ENCODE measurements at regions not wholly inside any gene's neighbourhood (a gene's known extent, or its start where the extent isn't known, plus 50 kb on each side); places are given as distances from the start of the nearest gene placed in this dataset.
A peak's percentile ranks its signal among the peaks of the same experiment; 100 is the strongest.

DNA sequence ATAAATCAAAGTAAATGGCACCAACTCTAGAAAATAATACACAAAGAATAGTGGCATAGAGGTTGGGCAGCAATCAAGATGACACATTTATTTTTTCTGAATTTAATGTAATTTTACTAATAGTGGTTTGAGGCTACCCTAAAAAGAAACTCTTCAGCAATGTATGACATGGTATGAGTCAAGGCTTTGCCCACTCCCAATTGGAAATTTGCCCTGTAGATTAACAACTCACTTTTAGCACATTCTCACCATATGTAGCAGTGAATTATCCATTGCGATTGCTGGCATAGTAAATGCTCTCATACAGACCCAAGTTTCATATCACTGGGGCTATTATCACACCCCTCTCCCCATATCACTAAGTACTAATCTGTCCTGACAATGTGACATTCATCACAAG is 832.1 kb upstream of the ZNF608 start:
- H3K4me3 ChIP-seq (ENCODE audit: low read length in 2 of 2), result no peak overlapping the region
- no peak for ATAC-seq (ENCODE audit: low FRiP score)
- no peaks in the 10 kb centered on the region for H3K27me3 ChIP-seq (ENCODE audit: control insufficient read depth in 1 of 2, insufficient read depth in 2 of 2, low read length in 1 of 2)
- H3K4me1 ChIP-seq (ENCODE audit: control insufficient read depth in 1 of 2, insufficient read depth in 2 of 2, low read length in 2 of 2), result peaks cover 0 to 7% of the 10 kb centered on the region in 2 donors
- intact Hi-C loops (cut with DNase I), result no loop called here
- 57 to 97% methylated on average over 1 of the region's 1 CpG for WGBS, 2 donors
- H3K27ac ChIP-seq (ENCODE audit: low read depth in 1 of 2, low read length in 2 of 2), result no peak overlapping the region
- no peak for DNase-seq
- H3K9me3 ChIP-seq (ENCODE audit: control insufficient read depth, low read length), result no peaks in the 10 kb centered on the region
- no peaks in the 10 kb centered on the region for H3K36me3 ChIP-seq (ENCODE audit: control insufficient read depth in 1 of 2, insufficient read depth in 2 of 2, low read length in 1 of 2)

DNA sequence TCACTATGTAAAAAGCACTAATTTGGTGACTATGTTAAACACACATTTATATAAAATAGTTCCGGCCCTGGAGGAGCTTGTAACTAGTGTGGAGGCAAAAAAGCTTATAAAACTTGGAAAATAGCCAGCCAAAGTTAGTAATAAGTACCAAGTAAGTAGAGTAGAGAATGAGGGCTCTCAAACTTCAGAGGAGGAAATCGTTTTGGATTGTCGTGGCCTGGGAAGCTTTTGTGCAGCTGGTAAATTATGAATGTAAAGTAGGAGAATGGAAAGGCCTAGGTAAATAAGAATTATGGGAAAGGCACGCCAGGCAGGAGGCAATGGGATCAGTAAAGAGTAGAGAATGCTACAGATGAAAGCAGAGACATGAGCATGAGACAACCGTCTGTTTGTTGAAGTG is 832.7 kb upstream of the ZNF608 start:
- H3K9me3 ChIP-seq (ENCODE audit: control insufficient read depth, low read length), result no peaks in the 10 kb centered on the region
- intact Hi-C loops (cut with DNase I), result no loop called here
- WGBS, 2 donors, result 88 to 89% methylated on average over 5 of the region's 5 CpGs
- H3K36me3 ChIP-seq (ENCODE audit: control insufficient read depth in 1 of 2, insufficient read depth in 2 of 2, low read length in 1 of 2), result no peaks in the 10 kb centered on the region
- H3K27ac ChIP-seq (ENCODE audit: low read depth in 1 of 2, low read length in 2 of 2), result no peak overlapping the region
- no peaks in the 10 kb centered on the region for H3K27me3 ChIP-seq (ENCODE audit: control insufficient read depth in 1 of 2, insufficient read depth in 2 of 2, low read length in 1 of 2)
- ATAC-seq (ENCODE audit: low FRiP score) (no peak), DNase-seq (no peak)
- H3K4me1 ChIP-seq (ENCODE audit: control insufficient read depth in 1 of 2, insufficient read depth in 2 of 2, low read length in 2 of 2), result peaks cover 0 to 8% of the 10 kb centered on the region in 2 donors
- H3K4me3 ChIP-seq (ENCODE audit: low read length in 2 of 2), result no peak overlapping the region

DNA sequence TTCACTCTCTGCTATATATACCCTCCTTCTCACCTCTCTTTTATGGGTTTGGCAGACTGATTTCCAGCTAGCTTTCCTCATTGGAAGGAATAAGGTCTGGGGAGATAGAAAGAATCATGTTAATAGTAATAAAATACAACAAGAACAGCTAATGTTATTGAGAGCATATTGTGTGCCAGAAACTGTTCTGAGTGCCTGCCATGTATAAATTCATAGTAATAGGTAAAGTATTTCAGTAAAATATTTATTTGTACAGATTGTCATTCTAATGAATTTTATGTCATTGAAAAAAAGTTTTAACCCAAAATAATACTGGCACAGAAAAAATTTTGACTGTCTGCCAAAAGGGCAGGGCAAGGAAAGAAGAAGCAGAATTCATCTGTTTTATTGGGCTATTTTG is 834.9 kb upstream of the ZNF608 start:
- Histone ChIP-seq H3K27ac (ENCODE audit: low read depth in 1 of 2, low read length in 2 of 2) (peak overlapping the region in 1 of 2 donors; percentile 43), H3K27me3 (ENCODE audit: control insufficient read depth in 1 of 2, insufficient read depth in 2 of 2, low read length in 1 of 2) (no peaks in the 10 kb centered on the region), H3K36me3 (ENCODE audit: control insufficient read depth in 1 of 2, insufficient read depth in 2 of 2, low read length in 1 of 2) (no peaks in the 10 kb centered on the region), H3K9me3 (ENCODE audit: control insufficient read depth, low read length) (no peaks in the 10 kb centered on the region), H3K4me3 (ENCODE audit: low read length in 2 of 2) (no peak overlapping the region), H3K4me1 (ENCODE audit: control insufficient read depth in 1 of 2, insufficient read depth in 2 of 2, low read length in 2 of 2) (peaks cover 0 to 8% of the 10 kb centered on the region in 2 donors)
- intact Hi-C loops (cut with DNase I), result no loop called here
- DNase-seq (no peak), ATAC-seq (ENCODE audit: low FRiP score) (no peak)

DNA sequence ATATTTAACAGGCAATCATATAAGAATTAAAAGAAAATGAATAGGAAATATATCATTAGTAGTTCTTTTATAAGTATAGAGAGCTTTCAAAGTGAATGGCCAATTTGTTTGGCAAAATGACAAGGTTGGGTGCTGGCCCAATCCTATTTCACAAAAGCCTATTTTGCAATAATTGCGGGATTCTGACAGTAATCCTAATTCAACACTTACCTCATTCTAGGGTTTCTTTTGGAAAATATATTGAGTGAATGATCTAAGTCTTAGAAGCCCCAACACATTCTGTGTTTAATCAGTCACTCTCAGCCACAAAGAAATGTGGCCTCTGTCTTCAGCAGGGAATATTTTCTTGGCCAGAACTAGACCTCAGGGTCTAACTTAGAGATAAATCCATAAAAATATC is 835.9 kb upstream of the ZNF608 start:
- ATAC-seq (ENCODE audit: low FRiP score), result peak; percentile 35
- WGBS, 2 donors, result 3 to 10% methylated on average over 1 of the region's 1 CpG

DNA sequence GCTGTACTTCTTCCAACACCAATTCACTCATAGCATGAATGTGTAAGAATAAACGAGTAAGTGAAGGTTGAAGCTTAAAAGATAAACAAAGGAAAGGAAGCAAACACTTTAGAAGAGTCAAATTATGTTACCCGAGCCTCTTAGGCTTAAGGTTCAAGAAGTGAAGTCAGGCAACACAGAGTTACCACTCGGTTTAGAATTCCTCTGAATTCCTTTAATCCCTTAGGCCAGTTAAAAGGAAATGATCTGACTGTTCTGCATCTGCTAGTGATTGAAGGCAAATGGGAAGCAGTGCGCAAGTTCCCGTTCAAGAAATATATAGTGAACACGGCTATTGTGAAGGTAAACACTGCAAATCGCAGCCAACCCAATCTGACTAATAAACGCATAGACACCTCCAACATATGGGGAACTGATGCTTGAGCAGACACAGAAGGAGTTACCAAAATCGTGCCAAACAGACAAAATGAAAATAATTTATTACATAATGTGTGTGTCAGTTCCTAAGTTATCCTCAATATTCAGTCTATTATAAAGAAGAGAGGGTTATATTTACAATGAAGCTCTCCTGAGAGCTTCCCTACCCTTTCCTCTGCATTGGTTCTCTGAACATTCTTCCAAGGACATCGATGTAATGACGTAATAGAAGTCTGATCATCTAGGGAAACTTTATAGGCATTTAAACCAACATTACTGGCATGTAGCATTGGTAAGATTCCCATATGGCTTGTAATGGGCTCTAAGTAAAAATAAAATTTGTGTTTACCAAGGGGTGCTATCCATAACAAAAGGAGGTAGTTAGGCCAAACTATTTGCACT is 837.1 kb upstream of the ZNF608 start:
- Histone ChIP-seq H3K27me3 (ENCODE audit: control insufficient read depth in 1 of 2, insufficient read depth in 2 of 2, low read length in 1 of 2) (no peaks in the 10 kb centered on the region), H3K4me3 (ENCODE audit: low read length in 2 of 2) (no peak overlapping the region), H3K27ac (ENCODE audit: low read depth in 1 of 2, low read length in 2 of 2) (no peak overlapping the region), H3K9me3 (ENCODE audit: control insufficient read depth, low read length) (no peaks in the 10 kb centered on the region), H3K36me3 (ENCODE audit: control insufficient read depth in 1 of 2, insufficient read depth in 2 of 2, low read length in 1 of 2) (no peaks in the 10 kb centered on the region), H3K4me1 (ENCODE audit: control insufficient read depth in 1 of 2, insufficient read depth in 2 of 2, low read length in 2 of 2) (peaks cover 0 to 8% of the 10 kb centered on the region in 2 donors)
- DNase-seq (no peak), ATAC-seq (ENCODE audit: low FRiP score) (no peak)
- WGBS, 2 donors, result 26 to 29% methylated on average over 11 of the region's 11 CpGs
- intact Hi-C loops (cut with DNase I), result no loop called here

More for the DNA sequence above, 835.9 kb upstream of the ZNF608 start:
- peaks cover 0 to 8% of the 10 kb centered on the region in 2 donors for H3K4me1 ChIP-seq (ENCODE audit: control insufficient read depth in 1 of 2, insufficient read depth in 2 of 2, low read length in 2 of 2)
- H3K36me3 ChIP-seq (ENCODE audit: control insufficient read depth in 1 of 2, insufficient read depth in 2 of 2, low read length in 1 of 2), result no peaks in the 10 kb centered on the region
- no peaks in the 10 kb centered on the region for H3K9me3 ChIP-seq (ENCODE audit: control insufficient read depth, low read length)
- no peak overlapping the region for H3K4me3 ChIP-seq (ENCODE audit: low read length in 2 of 2)
- intact Hi-C loops (cut with DNase I), result no loop called here
- no peaks in the 10 kb centered on the region for H3K27me3 ChIP-seq (ENCODE audit: control insufficient read depth in 1 of 2, insufficient read depth in 2 of 2, low read length in 1 of 2)
- H3K27ac ChIP-seq (ENCODE audit: low read depth in 1 of 2, low read length in 2 of 2), result no peak overlapping the region
- no peak for DNase-seq

DNA sequence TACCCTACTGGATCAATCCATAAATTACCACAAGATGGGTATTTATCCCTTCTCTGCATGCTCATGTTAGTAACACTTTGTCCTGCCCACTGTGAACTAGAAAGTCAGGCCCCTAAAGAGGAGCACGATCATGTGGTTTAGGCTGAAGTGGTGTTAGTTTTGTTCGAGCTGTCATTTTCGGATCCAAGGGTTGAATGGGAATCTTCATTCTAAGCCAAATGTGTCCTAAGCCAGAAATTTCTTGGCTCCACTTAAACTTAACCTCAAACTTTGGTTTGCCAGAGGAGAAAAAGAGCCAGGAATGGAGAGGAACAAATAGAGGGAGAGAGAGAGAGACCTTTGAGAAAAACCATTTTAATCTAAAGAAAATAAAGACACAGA is 837.7 kb upstream of the ZNF608 start:
- Histone ChIP-seq H3K4me3 (ENCODE audit: low read length in 2 of 2) (no peak overlapping the region), H3K36me3 (ENCODE audit: control insufficient read depth in 1 of 2, insufficient read depth in 2 of 2, low read length in 1 of 2) (no peaks in the 10 kb centered on the region), H3K9me3 (ENCODE audit: control insufficient read depth, low read length) (no peaks in the 10 kb centered on the region), H3K27me3 (ENCODE audit: control insufficient read depth in 1 of 2, insufficient read depth in 2 of 2, low read length in 1 of 2) (no peaks in the 10 kb centered on the region), H3K27ac (ENCODE audit: low read depth in 1 of 2, low read length in 2 of 2) (no peak overlapping the region), H3K4me1 (ENCODE audit: control insufficient read depth in 1 of 2, insufficient read depth in 2 of 2, low read length in 2 of 2) (peaks cover 0 to 8% of the 10 kb centered on the region in 2 donors)
- ATAC-seq (ENCODE audit: low FRiP score), result peak; percentile 59
- 1 to 2% methylated on average over 3 of the region's 3 CpGs for WGBS, 2 donors
- no peak for DNase-seq
- intact Hi-C loops (cut with DNase I), result no loop called here

DNA sequence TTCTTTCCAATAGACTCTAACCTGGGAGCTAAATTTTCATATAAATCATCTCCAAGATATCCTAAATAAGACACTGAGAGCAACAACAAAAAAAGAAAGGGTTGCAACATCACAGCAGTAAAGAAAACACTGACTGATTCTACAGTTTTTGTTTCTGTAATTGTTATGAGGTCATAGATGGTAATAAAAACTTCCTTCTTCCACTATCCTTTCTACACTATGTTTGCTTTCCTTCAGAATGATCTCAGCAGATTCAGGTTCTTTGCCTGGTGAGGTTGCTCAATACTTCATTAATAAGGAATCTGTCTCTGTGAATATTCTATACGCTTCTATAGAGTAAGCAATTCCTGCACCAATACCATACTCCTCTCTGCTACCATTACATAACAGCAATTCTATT is 835.6 kb upstream of the GRAMD2B start:
- WGBS, 2 donors, result 96 to 97% methylated on average over 1 of the region's 1 CpG
- H3K9me3 ChIP-seq (ENCODE audit: control insufficient read depth, low read length), result no peaks in the 10 kb centered on the region
- no peak overlapping the region for H3K27ac ChIP-seq (ENCODE audit: low read depth in 1 of 2, low read length in 2 of 2)
- no peaks in the 10 kb centered on the region for H3K27me3 ChIP-seq (ENCODE audit: control insufficient read depth in 1 of 2, insufficient read depth in 2 of 2, low read length in 1 of 2)
- intact Hi-C loops (cut with DNase I), result no loop called here
- no peak overlapping the region for H3K4me3 ChIP-seq (ENCODE audit: low read length in 2 of 2)
- no peak for ATAC-seq (ENCODE audit: low FRiP score)
- H3K36me3 ChIP-seq (ENCODE audit: control insufficient read depth in 1 of 2, insufficient read depth in 2 of 2, low read length in 1 of 2), result no peaks in the 10 kb centered on the region
- peaks cover 0 to 8% of the 10 kb centered on the region in 2 donors for H3K4me1 ChIP-seq (ENCODE audit: control insufficient read depth in 1 of 2, insufficient read depth in 2 of 2, low read length in 2 of 2)
- DNase-seq, result no peak

DNA sequence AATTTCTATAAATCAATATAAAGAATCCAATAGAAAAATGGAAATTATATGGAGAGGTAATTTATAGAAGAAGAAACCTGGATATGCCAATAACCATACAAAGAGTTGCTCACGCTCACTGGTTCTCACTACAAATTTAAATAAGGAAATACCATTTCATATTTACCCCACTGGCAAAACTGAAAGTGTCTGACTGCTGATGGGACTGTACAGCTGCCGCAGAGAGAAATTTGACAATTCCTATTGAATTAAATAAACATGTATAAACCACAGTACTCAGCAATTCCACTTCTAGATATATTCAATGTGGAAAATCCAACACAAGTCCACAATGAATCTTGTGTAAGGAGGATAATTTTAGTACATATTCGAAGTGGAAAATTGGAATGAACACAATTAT is 830.4 kb upstream of the GRAMD2B start:
- ATAC-seq (ENCODE audit: low FRiP score), result no peak
- no peak overlapping the region for H3K27ac ChIP-seq (ENCODE audit: low read depth in 1 of 2, low read length in 2 of 2)
- WGBS, 2 donors, result 90 to 94% methylated on average over 3 of the region's 3 CpGs
- intact Hi-C loops (cut with DNase I), result no loop called here
- peaks cover 0 to 2% of the 10 kb centered on the region in 2 donors for H3K4me1 ChIP-seq (ENCODE audit: control insufficient read depth in 1 of 2, insufficient read depth in 2 of 2, low read length in 2 of 2)
- no peaks in the 10 kb centered on the region for H3K9me3 ChIP-seq (ENCODE audit: control insufficient read depth, low read length)
- no peaks in the 10 kb centered on the region for H3K36me3 ChIP-seq (ENCODE audit: control insufficient read depth in 1 of 2, insufficient read depth in 2 of 2, low read length in 1 of 2)
- H3K27me3 ChIP-seq (ENCODE audit: control insufficient read depth in 1 of 2, insufficient read depth in 2 of 2, low read length in 1 of 2), result no peaks in the 10 kb centered on the region
- no peak overlapping the region for H3K4me3 ChIP-seq (ENCODE audit: low read length in 2 of 2)
- no peak for DNase-seq

DNA sequence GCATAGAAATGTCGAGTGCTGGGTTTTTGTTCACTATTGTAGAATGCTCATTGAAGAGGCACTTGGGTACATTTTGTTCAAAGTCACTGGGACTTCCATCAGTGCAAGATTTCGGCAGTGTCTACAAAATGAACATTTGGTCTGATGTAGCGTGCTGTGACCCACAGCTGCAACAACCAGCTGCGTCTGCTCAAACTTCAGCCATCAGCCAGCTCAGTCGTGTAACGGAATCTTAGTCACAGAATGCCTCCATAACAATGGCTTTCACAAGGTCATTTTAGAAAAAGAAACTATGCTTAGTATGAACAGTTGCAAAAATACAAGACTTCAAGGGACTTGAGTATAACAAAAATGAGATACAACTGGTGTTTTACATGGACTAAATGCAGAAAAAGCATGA is 828.1 kb upstream of the GRAMD2B start:
- Histone ChIP-seq H3K4me3 (ENCODE audit: low read length in 2 of 2) (no peak overlapping the region), H3K27me3 (ENCODE audit: control insufficient read depth in 1 of 2, insufficient read depth in 2 of 2, low read length in 1 of 2) (no peaks in the 10 kb centered on the region), H3K36me3 (ENCODE audit: control insufficient read depth in 1 of 2, insufficient read depth in 2 of 2, low read length in 1 of 2) (no peaks in the 10 kb centered on the region), H3K4me1 (ENCODE audit: control insufficient read depth in 1 of 2, insufficient read depth in 2 of 2, low read length in 2 of 2) (peaks cover 0 to 2% of the 10 kb centered on the region in 2 donors), H3K27ac (ENCODE audit: low read depth in 1 of 2, low read length in 2 of 2) (no peak overlapping the region), H3K9me3 (ENCODE audit: control insufficient read depth, low read length) (no peaks in the 10 kb centered on the region)
- DNase-seq, result peak in 1 of 2 donors; percentile 46
- intact Hi-C loops (cut with DNase I), result no loop called here
- WGBS, 2 donors, result 16 to 20% methylated on average over 6 of the region's 6 CpGs
- ATAC-seq (ENCODE audit: low FRiP score), result no peak
